Astrocyte of the cerebellum (primary cell): ENCODE measurements at regions not wholly inside any gene's neighbourhood (a gene's known extent, or its start where the extent isn't known, plus 50 kb on each side); places are given as distances from the start of the nearest gene placed in this dataset.
A peak's percentile ranks its signal among the peaks of the same experiment; 100 is the strongest.

Source experiments
- DNase-seq: peaks from one replicate; pipeline ENCODE4 v3.0.0-alpha.2; 2011; ENCODE audit warnings: low read depth
- H3K4me3 ChIP-seq: 2 replicates; pipeline ENCODE4 v1.5.1; 2011; ENCODE audit warnings: mild to moderate bottlenecking, low read depth, low read length, moderate library complexity
- CTCF ChIP-seq: IDR thresholded peaks from 2 replicates; pipeline ENCODE4 v1.5.1; 2012; ENCODE audit warnings: low read length, low read depth, moderate library complexity, mild to moderate bottlenecking; ENCODE audit errors: missing control alignments
- in situ Hi-C: cut with HindIII; loops from 2 replicates; pipeline ENCODE4 v1.10.0; 2017; ENCODE audit warnings: low sequenced_read_pairs

GRCh38 chr15:47602121-47602520 lies 115.2 kb upstream of the SEMA6D start:
- no peak for DNase-seq
- in situ Hi-C loops: no loop called here
- H3K4me3 ChIP-seq: no peak overlapping the region
- TF ChIP-seq CTCF: no peak

DNA sequence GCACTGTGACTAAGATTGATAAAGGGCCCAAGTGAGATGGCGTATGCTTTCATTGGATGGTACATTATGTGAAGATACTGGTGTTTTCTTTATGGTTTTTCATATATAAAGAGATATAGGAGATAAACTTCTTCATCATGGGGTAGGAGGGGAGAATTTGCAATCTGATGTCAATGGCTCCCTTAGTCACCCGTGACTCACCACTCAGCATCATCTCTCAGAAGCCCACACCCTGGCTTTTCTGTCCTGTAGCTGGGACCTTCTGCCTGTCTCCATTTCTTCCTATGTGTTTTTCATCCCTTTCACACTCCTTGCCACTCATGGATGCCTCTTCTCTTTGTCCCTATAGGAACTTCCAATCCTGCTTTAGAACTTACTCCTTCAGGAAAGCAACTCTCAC lies 114.3 kb upstream of the SEMA6D start:
- no peak for TF ChIP-seq CTCF
- no peak overlapping the region for H3K4me3 ChIP-seq
- no peak for DNase-seq
- in situ Hi-C loops: no loop called here

- peak; percentile 8 for DNase-seq
- in situ Hi-C loops: no loop called here
- H3K4me3 ChIP-seq: no peak overlapping the region
- no peak for TF ChIP-seq CTCF
Observed at GRCh38 chr15:47607695-47608094, 109.6 kb upstream of the SEMA6D start.

DNA sequence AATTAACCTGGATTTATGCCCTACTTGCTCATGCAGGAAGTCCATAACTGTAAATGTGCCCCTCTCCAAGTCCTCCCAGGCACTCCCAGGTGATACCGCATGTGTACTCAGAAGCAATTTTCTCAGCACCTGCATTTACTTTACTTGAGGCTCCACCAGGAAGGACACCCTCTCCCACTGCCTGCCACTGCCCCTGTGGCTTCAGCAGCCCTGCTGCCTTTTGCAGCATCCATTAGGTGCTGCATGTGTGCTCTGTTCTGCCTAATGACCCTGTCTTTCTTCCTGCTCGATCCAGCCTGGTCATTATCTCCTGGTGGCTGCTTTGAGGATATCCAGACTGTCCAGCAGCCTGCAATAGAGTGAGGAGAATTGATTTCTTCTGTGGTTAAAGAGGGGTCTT lies 107.6 kb upstream of the SEMA6D start:
- no peak overlapping the region for H3K4me3 ChIP-seq
- no peak for DNase-seq
- no peak for TF ChIP-seq CTCF
- in situ Hi-C loops: no loop called here

DNA sequence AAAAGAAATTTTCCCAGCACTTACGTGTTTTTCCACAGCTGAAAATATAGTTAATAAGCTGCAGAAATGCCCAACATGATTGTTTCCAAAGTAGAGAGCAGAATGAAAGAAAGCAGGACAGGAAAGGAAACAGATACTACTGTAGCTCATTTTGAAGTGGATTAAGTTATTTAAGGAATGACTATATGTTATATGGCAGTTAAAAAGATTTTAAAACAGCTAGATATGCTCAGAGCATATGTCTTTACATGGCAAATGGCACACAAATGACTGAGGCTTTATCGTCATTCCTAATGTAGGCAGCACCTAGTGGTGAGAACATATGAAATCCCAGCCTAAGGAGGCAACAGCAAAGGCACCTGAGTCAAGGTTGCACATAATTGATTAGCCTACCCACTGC lies 106.6 kb upstream of the SEMA6D start:
- DNase-seq: no peak
- in situ Hi-C loops: no loop called here
- no peak overlapping the region for H3K4me3 ChIP-seq
- TF ChIP-seq CTCF: no peak

DNA sequence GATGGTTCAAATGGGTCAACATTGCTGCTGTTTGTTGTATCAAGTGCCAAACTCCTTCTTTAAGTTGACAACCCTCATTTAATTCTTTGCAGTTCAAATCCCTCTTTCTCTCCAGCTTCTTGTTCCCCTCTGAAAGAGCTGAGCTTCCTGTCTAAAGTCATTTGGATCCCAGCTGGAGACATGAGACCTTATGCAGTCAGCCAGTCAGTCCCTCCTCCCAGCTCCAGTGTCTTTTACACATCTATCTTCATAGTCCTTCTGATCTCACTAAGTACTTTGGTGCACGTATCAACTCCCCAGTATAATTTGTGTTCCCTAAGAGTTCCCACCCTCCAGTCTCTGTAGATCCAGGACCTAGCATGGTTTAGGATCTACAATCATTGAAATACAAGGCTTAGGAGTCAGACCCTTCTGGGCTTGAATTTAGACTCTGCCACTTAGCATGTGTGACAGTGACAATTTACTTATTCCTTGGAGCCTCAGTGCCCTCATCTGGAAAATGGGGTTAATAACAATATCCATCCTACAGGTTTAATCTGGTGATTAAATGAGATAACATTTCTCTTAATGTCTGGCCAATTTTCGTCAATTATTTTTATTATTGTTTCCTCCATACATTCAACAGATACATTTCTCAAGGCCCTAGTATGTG lies 102.8 kb upstream of the SEMA6D start:
- no peak overlapping the region for H3K4me3 ChIP-seq
- no peak for TF ChIP-seq CTCF
- in situ Hi-C loops: no loop called here
- DNase-seq: no peak
